Stimulated activated naive CD4-positive, alpha-beta T cell (primary cell): ENCODE measurements at regions not wholly inside any gene's neighbourhood (a gene's known extent, or its start where the extent isn't known, plus 50 kb on each side); places are given as distances from the start of the nearest gene placed in this dataset.
"Not testable (repeated sequence)": the region's sequence is repeated elsewhere in the genome, so short reads cannot be mapped to it uniquely, and the experiment has no call there.

ENCODE experiments used
- DNase-seq, 6 experiments: peaks; one replicate each; lab custom pipeline; 2025; lab: John Stamatoyannopoulos, UW

DNA sequence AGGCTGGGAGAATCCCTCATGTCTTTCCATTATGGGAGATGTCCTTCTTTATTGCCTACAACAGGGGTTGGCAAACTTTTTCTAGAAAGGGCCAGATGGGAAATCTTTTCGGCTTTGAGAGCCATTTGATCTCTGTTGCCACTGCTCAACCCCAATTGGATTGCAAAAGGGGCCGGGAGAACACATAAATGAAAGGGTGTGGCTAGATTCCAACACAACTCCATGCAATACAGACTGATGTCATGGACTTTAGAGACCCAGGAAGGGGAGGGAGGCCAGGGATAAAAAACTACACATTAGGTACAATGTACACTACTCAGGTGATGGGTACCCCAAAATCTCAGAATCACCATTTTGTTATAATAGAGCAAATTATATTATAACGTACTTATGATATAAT, 97.6 kb upstream of the SIM2 start:
- no peak for DNase-seq

DNA sequence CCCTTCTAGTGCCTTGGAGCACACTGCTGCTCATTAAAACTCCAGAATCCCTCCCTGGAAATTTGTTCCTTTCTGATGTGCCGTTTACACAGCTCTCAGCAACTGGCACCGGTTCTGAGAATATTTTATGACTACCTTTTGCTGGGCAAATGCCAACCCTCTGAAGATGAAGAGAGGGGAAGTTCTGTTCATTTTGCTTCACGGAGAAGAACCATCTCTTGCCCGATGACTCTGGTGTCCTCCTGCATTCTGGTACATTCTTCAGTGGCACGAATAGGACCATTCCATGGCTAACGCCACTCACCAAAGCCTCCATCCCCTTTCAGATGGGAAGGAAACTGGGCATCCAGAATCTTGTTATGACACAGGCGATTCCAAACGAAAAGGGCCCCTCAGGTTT, 96.2 kb upstream of the SIM2 start:
- peak in 2 of 6 experiments; percentile 18 to 54 for DNase-seq

DNA sequence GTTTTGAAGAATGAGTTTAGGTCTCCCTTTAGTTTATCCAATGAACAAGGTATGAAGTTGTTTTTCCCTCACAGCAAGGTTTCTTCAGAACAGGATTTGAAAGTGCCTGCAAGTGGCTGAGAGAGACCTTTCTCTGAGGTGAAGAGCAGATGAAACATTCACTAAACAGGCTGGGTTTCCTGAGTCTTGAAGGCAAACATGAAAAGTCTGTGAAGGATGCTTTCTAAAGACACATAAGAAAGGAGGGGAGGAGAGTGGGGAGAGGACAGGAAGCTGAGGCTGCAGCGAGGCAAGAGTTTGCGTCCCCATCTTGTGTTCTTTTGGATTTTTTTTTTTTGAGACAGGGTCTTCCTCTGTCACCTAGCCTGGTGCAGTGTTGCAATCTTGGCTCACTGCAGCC, 95.7 kb upstream of the SIM2 start:
- peak in 3 of 6 experiments; percentile 80 for DNase-seq

DNA sequence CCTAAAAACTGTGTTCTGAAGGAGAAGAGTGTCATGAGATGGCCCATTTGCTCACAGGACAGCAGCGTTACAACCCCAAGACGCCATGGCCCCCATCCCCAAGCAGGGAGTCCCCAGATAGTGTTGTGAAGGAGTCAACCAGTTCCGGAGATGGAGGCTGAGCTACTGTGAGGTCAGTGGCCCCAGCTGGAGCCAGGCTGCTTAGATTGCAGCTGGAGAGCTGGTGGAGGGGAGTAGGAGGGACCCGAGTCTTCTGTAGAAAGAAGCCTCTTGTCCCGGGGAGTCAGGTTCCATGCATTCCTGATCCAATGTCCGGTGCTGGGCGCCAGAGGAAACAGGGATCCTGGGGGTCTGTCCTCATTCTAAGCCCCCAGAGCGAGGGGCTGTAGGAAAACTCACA, 93.5 kb upstream of the SIM2 start:
- no peak for DNase-seq

DNA sequence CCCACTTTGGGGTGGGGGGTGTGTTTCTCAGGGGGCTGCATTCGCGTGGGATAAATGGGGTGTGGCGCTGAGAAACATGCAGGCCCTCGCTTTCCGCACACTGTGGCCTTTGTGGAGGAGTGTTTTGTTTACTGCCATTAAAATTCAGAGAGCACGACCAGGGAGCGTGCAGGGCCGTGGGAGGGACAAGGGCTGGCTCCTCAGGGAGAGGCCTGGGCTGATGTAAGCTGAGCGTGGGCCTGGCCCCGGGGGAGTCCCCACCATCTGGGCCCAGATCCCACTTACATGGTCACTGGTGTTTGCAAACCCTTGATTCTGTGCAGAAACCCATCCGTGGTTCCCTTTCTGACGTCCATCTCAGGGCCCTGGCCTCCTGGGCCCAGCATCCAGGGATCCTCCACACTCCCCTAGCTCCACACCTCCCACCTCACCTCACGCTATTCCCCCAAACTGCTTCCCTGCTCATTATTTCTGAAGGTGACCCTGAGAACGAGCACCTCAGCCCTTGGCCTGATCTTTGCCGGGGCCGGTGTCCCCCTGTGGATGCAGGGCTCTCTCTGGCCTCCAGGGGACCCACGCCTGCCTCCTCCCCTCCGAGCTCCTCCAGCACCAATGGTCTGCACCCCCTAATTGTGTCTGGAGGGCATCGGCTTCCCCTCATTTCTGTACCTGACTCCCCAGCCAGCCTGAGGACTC, 92.5 kb upstream of the SIM2 start:
- DNase-seq, result no peak

DNA sequence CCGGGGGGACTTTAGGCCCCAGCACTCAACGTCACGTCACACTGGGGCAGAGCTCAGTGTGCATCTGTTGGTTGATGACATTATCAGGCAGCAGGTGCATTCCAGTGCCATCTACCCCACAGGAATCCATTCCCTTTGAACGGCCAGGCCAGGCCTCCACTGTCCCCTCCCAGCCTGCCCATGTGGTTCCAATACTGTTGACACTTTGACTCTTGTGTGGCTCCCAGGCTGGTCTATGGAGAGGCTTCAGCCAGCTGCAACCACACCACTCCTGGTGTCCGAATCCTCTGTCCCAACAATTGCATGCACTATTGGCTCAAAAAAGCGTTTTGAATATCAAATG, 92.0 kb upstream of the SIM2 start:
- no peak for DNase-seq

DNA sequence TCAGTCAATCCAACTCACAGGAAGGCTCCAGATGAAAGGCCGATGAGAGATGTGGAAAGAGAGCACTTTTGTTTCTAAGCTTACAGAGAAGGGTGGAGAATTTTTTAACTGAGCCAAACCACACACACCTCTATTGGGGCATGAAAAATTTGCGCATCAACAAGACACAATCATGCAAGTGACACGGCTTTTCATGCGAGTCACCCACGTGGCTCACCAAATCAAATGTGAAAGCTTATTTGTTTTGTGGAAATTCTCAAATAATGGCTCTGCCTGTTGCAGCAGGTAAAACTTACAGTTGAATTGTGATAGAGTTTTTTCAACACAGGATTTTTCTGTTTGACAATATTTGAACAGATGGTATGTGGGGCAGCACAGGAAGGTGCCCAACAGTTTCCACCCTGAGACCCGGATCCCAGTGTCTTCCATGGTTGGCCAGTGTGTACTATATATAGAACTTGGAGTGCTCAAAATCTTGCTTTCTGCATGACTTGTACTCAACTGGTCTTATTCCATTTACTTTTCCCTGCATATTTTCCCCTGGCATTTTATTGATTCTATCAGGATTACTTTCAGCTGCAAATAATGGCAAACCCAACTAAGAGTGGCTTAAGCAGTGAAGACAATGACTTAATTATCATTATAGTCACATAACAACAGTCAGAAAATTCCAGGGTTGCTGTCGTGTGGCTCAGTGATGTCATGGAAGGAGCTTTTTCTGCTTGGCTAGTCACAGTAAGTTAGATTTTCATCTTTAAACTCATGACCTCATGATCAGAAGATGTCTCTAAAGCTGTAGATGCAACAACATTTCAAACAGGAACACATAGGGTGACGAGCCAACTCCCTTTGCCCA, 90.6 kb upstream of the SIM2 start:
- no peak for DNase-seq

DNA sequence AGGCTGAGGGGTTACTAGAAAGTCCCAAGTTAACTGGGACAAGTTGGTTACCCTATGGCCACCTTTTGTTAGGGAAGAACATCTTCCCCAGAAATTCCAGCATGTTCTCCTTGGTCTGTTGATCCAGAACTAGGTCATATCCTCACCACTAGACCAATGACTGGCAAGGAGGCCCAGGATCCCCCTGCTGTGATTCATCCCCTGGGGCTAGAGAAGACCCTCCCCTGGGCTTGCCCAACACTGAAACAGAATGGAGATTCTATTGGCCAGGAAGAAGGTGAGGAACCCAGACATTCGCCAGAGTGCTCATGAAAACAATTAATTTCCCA, 90.1 kb upstream of the SIM2 start:
- no peak for DNase-seq

DNA sequence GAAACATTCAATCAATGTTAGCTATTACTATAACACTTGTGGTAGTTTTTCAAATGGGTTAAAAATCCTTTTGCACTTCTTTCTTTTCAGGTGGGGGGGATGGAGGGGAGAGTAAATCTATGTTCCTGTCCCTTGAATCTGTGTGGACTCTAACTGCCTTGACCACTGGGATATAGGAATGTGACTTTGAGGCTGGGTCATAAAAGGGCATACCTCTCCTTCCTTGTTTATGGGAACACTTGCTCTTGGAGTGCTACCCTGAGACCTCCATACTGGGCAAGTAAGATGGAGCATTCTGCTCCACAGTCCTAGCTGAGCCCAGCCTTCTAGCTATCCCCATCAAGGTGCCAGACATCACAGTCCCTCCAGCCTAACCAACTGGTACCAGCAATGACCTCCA, 89.3 kb upstream of the SIM2 start:
- DNase-seq, result no peak

DNA sequence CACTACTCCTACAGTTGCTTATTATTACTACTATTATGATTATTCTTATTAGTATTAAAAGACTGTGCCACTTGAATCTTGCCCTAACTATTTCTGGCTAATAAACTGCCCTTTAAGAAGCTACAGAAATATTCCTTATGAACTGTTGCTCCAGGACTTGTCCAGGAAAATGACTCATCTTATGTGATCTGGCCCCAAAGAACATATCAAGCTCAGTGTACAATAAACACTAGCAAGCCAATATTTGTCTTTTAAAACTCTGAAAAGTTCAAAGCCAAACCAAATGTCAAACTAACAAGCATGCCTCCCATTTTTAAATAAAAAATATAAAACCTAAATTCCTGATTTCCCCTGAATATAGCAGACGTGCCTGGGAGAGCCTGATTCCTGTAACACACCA, 88.7 kb upstream of the SIM2 start:
- DNase-seq, result no peak

DNA sequence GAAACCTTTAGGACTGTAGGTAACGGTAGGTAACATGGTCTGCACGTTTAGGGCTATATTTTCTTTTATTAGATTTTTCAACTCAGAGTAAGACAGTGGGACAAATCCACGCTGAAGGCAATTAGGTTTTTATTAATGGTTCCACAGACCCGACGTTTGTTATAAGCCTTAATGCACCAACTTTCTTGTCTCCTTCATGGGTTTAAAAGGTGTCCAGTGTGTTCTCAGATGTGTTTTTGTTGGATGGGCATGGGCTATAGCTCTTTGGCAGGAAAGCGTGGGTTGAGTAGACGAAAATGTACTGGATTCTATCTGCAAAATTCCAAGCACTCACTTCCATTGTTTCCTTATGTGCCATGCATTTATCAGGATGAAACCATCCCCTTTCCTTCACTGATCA, 88.0 kb upstream of the SIM2 start:
- DNase-seq, result no peak

DNA sequence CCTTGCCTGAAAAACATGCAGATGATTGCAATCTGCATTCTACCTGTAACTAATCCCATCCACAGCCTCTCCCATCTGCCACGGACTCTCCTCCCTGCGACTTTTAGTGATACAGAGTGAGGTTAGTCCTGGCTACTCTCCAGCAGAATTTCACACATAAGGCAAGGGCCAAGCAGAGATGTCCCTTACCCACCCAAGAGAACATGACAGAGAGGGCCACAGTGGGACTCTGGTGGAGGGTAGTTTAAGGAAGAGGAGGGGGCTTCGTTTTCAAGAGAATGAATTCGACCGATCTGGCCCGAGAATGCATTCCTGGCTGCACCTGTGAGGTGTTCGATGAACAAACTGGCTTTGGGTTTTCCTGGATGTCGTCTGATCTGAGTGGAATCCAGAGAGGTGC, 87.5 kb upstream of the SIM2 start:
- no peak for DNase-seq

DNA sequence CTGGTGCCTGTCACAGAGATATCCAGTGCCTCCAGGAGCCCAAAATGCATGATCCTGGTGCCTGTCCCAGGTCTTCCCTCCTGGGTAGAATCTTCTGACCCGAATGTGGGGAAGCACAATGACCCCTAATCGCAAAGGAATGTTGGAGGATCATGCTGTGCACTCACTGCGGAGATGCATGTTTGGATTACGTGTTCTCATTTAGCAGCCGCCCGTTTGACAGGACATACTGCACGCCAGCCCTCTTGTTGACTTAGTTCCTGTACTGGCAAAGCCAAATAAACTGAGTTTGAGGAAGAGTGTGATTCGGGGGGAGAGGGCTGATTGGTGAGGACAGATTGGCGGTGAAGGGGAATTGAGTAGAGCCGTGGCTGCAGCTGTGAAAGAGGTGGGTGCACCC, 85.9 kb upstream of the SIM2 start:
- no peak for DNase-seq

DNA sequence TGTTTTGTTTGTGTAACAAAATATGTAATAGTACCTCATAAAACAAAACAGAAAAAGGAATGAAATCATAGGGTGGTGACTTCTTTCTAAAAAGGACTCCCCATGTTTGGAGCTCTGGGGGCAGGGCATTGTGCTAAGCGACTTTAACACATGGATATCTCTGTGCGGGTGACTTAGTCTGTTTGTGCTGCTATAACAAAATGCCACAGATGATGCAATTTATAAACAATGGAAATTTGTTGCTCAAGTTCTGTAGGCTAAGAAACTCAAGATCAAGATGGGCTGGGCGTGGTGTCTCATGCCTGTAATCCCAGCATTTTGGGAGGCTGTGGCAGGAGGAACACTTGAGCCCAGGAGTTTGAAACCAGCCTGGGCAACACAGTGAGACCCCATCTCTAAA, 85.4 kb upstream of the SIM2 start:
- DNase-seq, result no peak

DNA sequence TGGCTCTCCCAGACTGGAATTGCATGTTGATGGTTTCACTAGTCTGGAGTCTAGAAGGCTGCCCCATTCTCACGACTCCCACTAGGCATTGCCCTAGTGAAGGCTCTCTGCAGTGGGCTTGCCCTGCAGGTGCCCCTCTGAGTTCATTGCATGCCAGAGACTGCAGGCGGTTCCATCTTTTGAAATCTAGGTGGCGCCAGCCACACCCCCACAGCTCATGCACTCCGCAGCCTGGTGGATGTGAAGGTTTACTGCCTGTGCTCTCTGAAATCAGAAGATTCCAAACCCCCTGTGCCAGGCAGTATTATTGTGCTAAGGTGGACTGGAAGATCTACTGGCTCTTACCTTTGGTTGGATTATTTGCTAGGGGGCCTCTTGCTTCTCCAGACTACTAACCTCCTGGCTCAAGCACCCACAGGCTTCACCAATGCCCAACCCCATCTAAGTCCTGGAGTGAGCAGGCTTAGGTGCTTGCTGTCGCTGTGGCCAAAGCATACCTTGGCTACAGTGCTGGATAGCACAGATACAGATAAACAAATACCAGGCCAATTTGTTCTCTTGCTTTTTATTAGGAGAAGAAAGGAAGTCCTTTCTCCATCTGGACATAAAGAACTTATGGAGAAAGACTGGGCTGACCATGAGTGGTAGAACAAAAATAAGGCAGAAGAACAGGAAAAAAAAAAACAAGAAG, 83.5 kb upstream of the SIM2 start:
- no peak for DNase-seq

DNA sequence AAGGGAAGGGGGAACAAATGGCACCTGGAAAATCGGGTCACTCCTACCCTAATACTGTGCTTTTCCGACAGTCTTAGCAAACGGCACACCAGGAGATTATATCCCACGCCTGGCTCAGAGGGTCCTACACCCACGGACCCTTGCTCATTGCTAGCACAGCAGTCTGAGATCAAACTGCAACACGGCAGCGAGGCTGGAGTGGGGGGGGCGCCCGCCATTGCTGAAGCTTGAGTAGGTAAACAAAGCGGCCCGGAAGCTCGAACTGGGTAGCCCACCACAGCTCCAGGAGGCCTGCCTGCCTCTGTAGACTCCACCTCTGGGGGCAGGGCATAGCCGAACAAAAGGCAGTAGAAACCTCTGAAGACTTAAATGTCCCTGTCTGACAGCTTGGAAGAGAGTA, 82.1 kb upstream of the SIM2 start:
- DNase-seq, result not testable (repeated sequence)

DNA sequence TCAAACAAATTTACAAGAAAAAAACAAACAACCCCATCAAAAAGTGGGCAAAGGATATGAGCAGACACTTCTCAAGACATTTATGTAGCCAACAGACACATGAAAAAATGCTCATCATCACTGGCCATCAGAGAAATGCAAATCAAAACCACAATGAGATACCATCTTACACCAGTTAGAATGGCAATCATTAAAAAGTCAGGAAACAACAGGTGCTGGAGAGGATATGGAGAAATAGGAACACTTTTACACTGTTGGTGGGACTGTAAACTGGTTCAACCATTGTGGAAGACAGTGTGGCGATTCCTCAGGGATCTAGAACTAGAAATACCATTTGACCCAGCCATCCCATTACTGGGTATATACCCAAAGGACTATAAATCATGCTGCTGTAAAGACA, 77.1 kb upstream of the SIM2 start:
- DNase-seq, result not testable (repeated sequence)

DNA sequence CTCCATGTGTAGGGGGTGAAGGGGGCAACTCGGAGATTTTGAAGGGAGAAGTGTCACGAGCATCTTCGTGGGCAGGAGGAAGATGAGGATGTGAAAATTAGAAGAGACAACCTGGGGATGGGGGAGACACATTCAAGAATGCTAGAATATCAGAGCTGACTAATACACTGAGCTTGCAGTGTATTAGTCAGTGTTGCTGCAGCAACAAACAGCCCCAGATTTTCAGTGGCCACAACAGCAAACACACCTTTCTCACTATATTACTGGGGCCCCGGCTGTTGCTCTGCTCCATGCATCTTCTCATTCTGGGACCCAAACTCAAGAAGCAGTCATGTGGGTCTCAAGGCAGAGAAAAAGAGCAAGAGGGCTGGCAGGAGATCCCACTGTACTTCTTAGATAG, 74.8 kb upstream of the SIM2 start:
- no peak for DNase-seq

DNA sequence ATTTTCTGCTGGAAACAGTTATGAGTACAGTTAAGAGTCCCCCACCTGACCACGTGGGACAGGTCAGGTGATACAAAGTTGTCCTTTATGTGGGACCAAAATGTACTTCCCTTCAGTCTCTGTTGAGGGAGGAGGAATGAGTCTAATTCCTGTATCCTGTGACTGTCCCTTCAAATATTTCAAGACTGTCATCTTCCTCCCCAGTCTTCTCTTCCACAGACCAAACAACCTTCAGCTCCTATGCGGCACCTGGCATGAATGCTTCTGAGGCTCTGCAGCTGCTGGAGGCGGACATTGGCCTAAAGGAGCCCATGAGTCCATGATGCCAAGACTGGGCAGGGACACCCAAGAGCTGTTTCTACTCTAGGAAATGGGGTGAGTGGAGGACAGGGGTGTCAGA, 72.1 kb upstream of the SIM2 start:
- no peak for DNase-seq

DNA sequence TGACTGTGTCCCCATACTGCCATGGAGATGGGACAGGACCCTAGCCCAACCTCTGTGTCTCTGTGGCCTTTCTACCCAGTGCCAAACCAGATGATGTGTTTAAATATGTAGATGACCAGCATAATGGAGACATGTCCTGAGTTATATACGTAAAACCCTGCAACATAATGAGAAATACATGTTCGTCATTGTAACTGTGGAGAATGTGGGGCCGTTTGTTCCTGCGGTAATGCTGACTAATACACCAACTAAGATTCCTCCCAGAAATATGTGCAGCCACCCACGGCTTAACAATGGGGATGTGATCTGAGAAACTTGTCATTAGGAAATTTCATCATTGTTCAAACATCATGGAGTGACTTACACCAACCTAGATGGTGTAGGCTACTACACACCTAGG, 71.7 kb upstream of the SIM2 start:
- no peak for DNase-seq

DNA sequence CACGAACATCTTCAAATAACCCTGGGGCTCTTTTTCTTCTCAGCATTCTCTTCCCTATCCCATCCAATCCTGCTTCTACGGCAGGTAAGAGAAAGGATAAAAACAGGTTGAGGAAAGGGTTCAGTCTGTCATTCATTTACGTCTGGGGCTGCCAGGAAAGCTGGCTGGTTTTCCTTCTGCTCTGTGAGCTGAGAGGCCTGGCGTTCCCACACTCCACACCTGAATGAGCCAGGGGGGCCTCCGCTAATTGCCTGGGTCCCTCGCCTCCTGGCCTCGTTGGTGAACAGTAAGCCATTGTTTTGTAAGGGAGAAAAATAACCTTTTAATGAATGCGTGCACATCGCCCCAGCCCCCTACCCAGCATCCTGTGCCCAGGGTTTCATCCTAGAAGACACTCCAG, 70.8 kb upstream of the SIM2 start:
- DNase-seq, result no peak

DNA sequence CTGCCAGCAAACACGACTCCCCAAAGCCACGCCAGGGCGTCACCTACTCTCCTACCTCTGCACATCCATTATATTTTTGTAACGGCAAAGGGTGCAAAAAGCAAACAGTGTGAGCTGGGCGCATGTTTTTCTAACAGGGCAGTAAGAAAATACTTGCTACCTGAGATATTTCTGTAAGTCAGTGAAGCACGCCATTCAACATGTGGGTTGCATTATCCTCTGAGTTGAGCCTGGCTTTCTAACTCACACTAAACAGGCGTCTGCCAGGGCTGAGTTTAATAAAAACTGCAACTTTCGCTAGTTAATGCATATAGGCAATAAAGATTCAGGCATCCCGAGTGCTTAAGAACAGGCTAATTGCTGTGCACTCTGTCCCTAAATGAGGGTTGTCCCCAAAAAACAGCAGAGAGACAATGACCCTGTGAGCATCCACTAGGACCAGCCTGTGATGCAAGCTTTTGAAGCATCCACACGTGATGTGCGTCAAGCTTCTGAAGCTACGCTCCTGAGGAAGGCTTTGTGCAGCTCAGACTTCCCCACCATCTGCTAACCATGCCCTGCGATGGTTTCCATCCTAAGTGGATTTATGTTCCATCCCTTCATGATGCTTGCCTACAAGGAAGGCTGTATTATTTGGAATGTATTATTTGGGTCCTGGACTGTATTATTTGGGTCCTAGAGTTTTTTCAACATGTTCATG, 70.0 kb upstream of the SIM2 start:
- DNase-seq, result no peak
